Epithelial cell of esophagus (primary cell): ENCODE measurements at regions not wholly inside any gene's neighbourhood (a gene's known extent, or its start where the extent isn't known, plus 50 kb on each side); places are given as distances from the start of the nearest gene placed in this dataset.

Experiments
- DNase-seq: peaks from one replicate; pipeline ENCODE4 v3.0.0; 2010; ENCODE audit warnings: low read depth
- H3K4me3 ChIP-seq: 2 replicates; pipeline ENCODE4 v1.5.1; 2011; ENCODE audit warnings: mild to moderate bottlenecking, low read length, control low read depth
- CTCF ChIP-seq: IDR thresholded peaks from 2 replicates; pipeline ENCODE4 v1.5.1; 2011; ENCODE audit warnings: low read depth, mild to moderate bottlenecking, low read length, control low read depth, inconsistent platforms; ENCODE audit not compliant: insufficient read depth; ENCODE audit errors: missing control alignments

GRCh38 chr9:7338586-7339281 lies 460.8 kb downstream of the DMAC1 start:
- no peak for TF ChIP-seq CTCF
- DNase-seq: no peak
- no peak overlapping the region for H3K4me3 ChIP-seq

GRCh38 chr9:7336356-7337065 lies 463.1 kb downstream of the DMAC1 start:
- TF ChIP-seq CTCF: no peak
- no peak for DNase-seq
- H3K4me3 ChIP-seq: no peak overlapping the region

- no peak overlapping the region for H3K4me3 ChIP-seq
- no peak for DNase-seq
- TF ChIP-seq CTCF: no peak
Measured at GRCh38 chr9:7333719-7334118, 465.9 kb downstream of the DMAC1 start.

GRCh38 chr9:7332780-7333179 lies 466.8 kb downstream of the DMAC1 start:
- H3K4me3 ChIP-seq: no peak overlapping the region
- DNase-seq: no peak
- TF ChIP-seq CTCF: no peak

- no peak for DNase-seq
- no peak overlapping the region for H3K4me3 ChIP-seq
- no peak for TF ChIP-seq CTCF
Measured at GRCh38 chr9:7328453-7328852, 471.1 kb downstream of the DMAC1 start.

GRCh38 chr9:7325995-7326394 lies 473.6 kb downstream of the DMAC1 start:
- DNase-seq: no peak
- H3K4me3 ChIP-seq: no peak overlapping the region
- TF ChIP-seq CTCF: no peak
